GM12878 (cell line): ENCODE measurements at regions not wholly inside any gene's neighbourhood (a gene's known extent, or its start where the extent isn't known, plus 50 kb on each side); places are given as distances from the start of the nearest gene placed in this dataset.

ENCODE experiments used
- ATF2 ChIP-seq: IDR thresholded peaks from 2 replicates; pipeline ENCODE4 v1.6.1; 2012; ENCODE audit warnings: low read length, inconsistent platforms
- CTCF ChIP-seq, 3 experiments: IDR thresholded peaks in 2 of 3; conservative IDR thresholded peaks in 1 of 3; 2 replicates each; pipeline ENCODE4 v1.5.1; 2011; ENCODE audit warnings: low read depth in 3 of 3, low read length in 3 of 3, mild to moderate bottlenecking in 3 of 3, control low read depth in 2 of 3, moderate library complexity in 2 of 3, inconsistent platforms in 1 of 3, mixed read lengths in 1 of 3; ENCODE audit not compliant: control insufficient read depth in 2 of 3, insufficient read depth in 1 of 3; ENCODE audit errors: extremely low read depth in 1 of 3
- EP300 ChIP-seq, 2 experiments: fragments of 150-350 bp in 1 of 2; IDR thresholded peaks; 2 replicates each; pipeline ENCODE4 v1.6.1; 2011 to 2012; ENCODE audit warnings: low read depth in 2 of 2, low read length in 2 of 2, borderline replicate concordance in 1 of 2, improper control_type of control experiment in 1 of 2, inconsistent platforms in 1 of 2; ENCODE audit not compliant: control insufficient read depth in 1 of 2
- ZNF384 ChIP-seq: IDR thresholded peaks from 2 replicates; pipeline ENCODE4 v1.6.1; 2012; ENCODE audit warnings: low read depth, mild to moderate bottlenecking, low read length, improper control_type of control experiment, borderline replicate concordance

GRCh38 chr4:34676400-34676799 is 1567.9 kb downstream of the ARAP2 start:
- TF ChIP-seq CTCF (IDR thresholded peaks at IDR 0.05 in 2 of 3, conservative IDR thresholded peaks at IDR 0.05 in 1 of 3; ENCODE audit: control insufficient read depth in 2 of 3, extremely low read depth in 1 of 3, insufficient read depth in 1 of 3, low read depth in 3 of 3, low read length in 3 of 3) (no peak), ZNF384 (no peak), ATF2 (no peak), EP300 (IDR thresholded peaks at IDR 0.05; ENCODE audit: borderline replicate concordance in 1 of 2, control insufficient read depth in 1 of 2, low read depth in 2 of 2, low read length in 2 of 2) (no peak)
